COLO668 (cell line): ENCODE measurements at regions not wholly inside any gene's neighbourhood (a gene's known extent, or its start where the extent isn't known, plus 50 kb on each side); places are given as distances from the start of the nearest gene placed in this dataset.

Experiments
- DNase-seq: peaks from one replicate; lab custom pipeline; 2025; ENCODE audit not compliant: unreplicated experiment; lab: John Stamatoyannopoulos, UW

- peak; percentile 63 for DNase-seq
Observed at GRCh38 chr2:198374375-198375082, 570.1 kb downstream of the PLCL1 start.

GRCh38 chr2:198371921-198372543 lies 567.6 kb downstream of the PLCL1 start:
- no peak for DNase-seq

- DNase-seq = no peak
Observed at GRCh38 chr2:198371329-198371728, 566.9 kb downstream of the PLCL1 start.

DNA sequence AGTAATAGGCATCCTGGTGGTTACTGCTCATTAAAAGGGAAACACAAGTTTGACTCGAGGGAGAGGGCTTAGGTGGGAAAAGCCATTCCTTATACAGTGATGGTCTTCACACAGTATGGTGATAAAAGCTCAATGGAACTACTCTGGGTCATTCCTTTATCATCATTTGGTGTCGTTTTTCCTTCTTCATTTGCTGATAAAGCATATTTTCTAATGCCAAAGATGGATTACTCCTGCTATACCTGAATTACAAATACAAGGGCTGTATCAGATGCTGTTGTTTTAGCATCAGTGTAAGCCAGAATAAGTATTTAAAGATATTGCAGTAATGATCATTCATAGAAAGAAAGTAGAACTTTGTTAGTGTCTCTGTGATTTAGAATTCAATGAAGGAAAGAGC lies 563.7 kb downstream of the PLCL1 start:
- DNase-seq = no peak

GRCh38 chr2:198362740-198363139 lies 558.3 kb downstream of the PLCL1 start:
- no peak for DNase-seq

GRCh38 chr2:198359308-198359707 lies 554.9 kb downstream of the PLCL1 start:
- DNase-seq = no peak

- no peak for DNase-seq
Observed at GRCh38 chr2:198356157-198356556, 551.8 kb downstream of the PLCL1 start.

DNA sequence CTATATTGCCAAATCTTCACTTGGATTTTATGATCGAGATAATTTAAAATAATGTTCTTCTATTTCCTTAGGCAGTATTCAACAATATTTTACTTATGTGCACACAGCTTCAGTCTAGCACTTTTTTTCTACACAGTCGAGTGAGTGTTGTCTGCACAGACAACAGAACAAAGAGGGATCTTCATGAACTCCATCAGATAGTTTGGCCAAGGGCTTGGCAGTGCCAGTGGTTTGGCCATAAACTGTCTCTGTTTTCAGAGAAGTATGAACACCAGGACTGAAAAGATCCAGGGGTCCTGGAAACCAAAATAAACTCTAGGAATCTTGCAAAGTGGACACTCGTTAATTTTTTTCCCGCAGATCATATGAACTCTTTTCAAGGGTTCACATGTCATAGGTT lies 547.3 kb downstream of the PLCL1 start:
- no peak for DNase-seq

GRCh38 chr2:198347946-198348345 lies 543.6 kb downstream of the PLCL1 start:
- no peak for DNase-seq

DNA sequence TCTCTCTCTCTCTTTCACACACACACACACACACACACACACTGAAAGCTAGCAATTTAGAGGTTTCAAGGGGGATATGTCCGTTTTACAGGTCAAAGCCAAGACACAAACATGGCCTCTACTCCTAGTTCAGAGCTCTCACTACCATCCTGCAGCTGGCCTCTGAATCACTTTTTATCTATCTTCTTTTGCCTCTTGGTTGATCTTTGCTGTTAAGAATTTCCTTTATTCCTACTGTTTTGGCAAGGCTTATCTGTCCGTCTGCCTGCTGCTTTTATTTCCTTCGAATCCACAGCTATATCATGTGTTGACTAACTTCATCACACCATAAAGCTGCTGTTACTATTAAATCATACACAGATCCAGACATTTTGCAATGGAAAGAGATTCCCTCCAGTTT lies 543.0 kb downstream of the PLCL1 start:
- no peak for DNase-seq

DNA sequence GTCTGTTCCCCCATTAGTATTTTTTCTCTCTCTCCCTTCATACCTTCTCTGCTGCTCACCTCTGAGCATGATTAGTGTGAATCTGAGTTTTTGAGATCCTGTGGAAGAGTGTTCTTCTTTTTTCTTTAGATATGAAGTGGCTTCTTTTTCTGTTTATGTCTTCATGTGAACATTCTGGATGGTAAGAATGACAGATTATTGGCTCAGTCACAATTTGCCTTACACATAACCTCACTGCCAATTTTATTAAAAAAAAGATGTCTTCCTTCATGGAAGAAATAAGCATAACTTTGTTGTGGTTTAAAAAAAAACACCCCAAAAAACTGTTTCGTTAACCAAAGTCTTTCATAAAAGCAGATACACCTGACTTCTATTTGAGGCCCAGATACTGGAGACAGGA lies 539.1 kb downstream of the PLCL1 start:
- DNase-seq = no peak

DNA sequence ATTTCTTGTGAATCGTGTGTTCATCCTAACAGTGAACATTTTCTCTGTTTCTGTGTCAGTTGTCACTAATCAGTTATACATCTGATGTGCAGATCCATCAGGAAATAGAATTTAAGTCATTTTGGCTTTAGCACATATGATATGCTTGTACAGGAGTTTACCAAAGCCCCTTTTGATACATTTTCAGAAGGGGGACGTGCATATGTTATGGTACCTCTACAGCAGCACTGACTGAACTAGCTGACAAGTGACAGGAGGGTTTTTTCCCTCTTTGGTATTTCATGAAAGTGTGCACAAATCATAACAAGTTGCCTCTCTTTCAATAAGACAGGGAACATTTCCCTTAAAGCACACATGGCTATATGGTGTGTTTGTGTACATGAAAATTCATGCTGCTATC lies 536.5 kb downstream of the PLCL1 start:
- DNase-seq = no peak

DNA sequence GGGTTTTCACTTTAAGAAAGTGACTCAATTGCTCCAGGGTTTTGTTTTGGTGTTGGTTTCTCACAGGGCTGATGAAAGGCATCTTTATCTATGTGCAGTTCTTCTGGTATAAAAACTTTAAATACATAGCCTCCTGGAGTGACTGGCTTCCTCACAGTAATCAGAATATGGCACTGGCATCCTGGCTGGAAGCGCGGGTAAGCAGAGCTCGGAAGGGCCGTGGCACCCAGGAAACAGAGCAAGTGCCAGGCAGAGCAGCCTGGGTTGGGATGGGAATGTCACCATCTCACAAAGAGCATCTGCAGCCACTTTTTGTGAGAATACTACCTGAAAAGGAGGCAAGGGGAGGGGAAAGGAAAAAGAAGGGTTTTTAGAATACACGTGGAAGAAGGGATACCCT lies 534.7 kb downstream of the PLCL1 start:
- DNase-seq = no peak

DNA sequence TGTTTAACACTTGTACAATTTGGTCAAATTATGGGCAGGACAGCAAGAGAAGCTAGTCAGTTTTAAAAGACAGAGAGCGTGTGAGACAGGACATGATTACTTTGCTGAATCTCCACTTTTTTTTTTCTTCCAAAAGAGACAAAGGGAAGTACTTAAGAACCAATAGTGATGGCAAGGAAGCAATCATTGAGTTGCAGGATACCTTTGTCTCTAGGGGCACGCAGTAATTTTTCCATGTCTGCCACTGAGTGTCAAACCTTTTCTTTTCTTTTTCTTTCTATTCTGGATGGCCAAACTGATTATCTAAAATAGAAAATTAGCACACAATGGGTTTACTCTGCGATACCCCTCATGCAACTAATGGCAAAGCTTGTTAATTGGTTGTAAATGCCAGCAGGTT lies 533.0 kb downstream of the PLCL1 start:
- no peak for DNase-seq

DNA sequence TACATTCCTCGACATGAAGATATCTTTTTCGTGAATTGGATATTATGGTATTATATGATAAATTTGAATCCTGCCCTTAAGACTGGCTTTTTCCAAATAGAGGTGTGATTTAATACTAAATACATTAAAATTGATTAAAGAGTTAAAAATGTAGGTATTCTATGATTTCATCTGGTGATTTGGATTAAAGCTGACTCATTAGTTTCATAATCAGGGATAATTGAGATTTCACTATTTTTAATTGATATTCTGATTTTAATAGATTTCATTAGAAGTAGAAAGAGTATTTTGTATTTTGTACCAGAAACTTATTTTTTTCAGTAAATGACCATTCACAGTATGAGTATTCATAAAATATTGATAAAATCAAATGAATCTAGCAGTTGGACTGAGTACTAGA lies 524.1 kb downstream of the PLCL1 start:
- no peak for DNase-seq

GRCh38 chr2:198327526-198327925 lies 523.1 kb downstream of the PLCL1 start:
- DNase-seq = no peak

GRCh38 chr2:198326431-198326830 lies 522.0 kb downstream of the PLCL1 start:
- no peak for DNase-seq

DNA sequence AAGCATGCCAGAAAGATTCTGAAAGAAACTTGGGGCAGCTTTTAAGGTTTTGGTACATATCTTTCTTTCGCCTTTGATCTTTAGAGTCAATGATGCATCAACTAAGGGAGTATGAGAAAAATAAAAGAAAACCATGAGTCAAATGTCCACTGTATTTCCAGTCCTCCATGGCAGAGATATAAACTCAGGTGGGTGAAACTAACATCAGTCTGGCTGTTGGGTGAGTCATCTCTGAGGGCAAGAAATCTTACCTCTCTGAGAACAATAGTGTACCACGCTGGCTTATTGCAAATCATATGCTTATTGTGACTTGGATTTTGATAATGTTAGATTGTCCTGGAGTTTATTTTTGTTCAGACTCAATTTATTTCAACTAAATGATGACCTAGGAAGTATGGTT lies 521.0 kb downstream of the PLCL1 start:
- DNase-seq = no peak

- DNase-seq = no peak
Observed at GRCh38 chr2:198324071-198324470, 519.7 kb downstream of the PLCL1 start.

GRCh38 chr2:198322275-198322674 lies 517.9 kb downstream of the PLCL1 start:
- no peak for DNase-seq

- DNase-seq = no peak
Observed at GRCh38 chr2:198321522-198322088, 517.2 kb downstream of the PLCL1 start.

- DNase-seq = no peak
Observed at GRCh38 chr2:198316852-198317396, 512.5 kb downstream of the PLCL1 start.
